ENCODE measurements at regions not wholly inside any gene's neighbourhood (a gene's known extent, or its start where the extent isn't known, plus 50 kb on each side); places are given as distances from the start of the nearest gene placed in this dataset.

DNA sequence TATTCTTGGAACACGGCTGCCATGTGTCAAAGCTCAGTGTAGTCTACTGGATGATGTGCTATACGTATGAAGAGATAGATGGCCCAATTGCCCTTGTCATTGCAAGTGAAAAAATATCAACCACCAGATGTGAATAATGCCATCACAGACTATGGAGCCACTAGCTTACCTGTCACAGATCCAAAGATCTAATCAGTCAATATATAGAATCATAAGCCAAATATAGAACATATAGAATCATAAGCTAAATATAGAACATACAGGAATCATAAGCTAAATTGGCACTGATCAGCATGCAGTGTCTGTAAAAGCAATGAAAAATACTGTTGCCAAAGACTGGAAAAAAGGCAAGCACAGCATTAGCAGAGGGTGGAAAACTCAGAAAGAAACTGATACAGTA lies 1656.9 kb upstream of the RAG2 start:
- no peak overlapping the region for H3K4me3 ChIP-seq (ENCODE audit: low read depth, low read length)
- TF ChIP-seq CTCF (IDR thresholded peaks at IDR 0.05; ENCODE audit: low read depth, low read length) = no peak

GRCh38 chr11:38252620-38253019 lies 1654.6 kb upstream of the RAG2 start:
- TF ChIP-seq CTCF (IDR thresholded peaks at IDR 0.05; ENCODE audit: low read depth, low read length) = no peak
- H3K4me3 ChIP-seq (ENCODE audit: low read depth, low read length) = no peak overlapping the region

GRCh38 chr11:38246451-38246850 lies 1648.4 kb upstream of the RAG2 start:
- no peak overlapping the region for H3K4me3 ChIP-seq (ENCODE audit: low read depth, low read length)
- no peak for TF ChIP-seq CTCF (IDR thresholded peaks at IDR 0.05; ENCODE audit: low read depth, low read length)

- TF ChIP-seq CTCF (IDR thresholded peaks at IDR 0.05; ENCODE audit: low read depth, low read length) = no peak
- no peak overlapping the region for H3K4me3 ChIP-seq (ENCODE audit: low read depth, low read length)
Observed at GRCh38 chr11:38226684-38227083, 1628.6 kb upstream of the RAG2 start.

- no peak for TF ChIP-seq CTCF (IDR thresholded peaks at IDR 0.05; ENCODE audit: low read depth, low read length)
- H3K4me3 ChIP-seq (ENCODE audit: low read depth, low read length) = no peak overlapping the region
Observed at GRCh38 chr11:38221295-38221694, 1623.3 kb upstream of the RAG2 start.

DNA sequence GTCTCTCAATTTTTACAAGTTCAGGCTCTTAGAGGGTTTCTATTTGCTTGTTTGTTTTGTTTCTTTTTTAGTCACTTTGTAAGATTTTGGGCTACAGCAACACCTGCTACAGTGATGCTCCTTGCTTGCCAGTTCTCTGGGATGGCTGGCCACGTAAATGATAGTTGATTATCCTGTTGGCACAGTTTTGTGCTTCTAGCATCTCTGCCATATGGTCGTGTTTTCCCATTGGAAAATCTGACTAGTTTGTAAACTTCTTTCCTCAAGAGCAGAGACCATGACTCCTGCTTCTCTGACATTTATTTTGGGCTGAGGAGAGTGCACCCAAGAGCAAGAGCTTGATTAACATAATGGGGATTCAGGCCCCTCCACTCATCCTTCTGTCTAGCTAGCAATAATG lies 1621.6 kb upstream of the RAG2 start:
- TF ChIP-seq CTCF (IDR thresholded peaks at IDR 0.05; ENCODE audit: low read depth, low read length) = no peak
- no peak overlapping the region for H3K4me3 ChIP-seq (ENCODE audit: low read depth, low read length)

DNA sequence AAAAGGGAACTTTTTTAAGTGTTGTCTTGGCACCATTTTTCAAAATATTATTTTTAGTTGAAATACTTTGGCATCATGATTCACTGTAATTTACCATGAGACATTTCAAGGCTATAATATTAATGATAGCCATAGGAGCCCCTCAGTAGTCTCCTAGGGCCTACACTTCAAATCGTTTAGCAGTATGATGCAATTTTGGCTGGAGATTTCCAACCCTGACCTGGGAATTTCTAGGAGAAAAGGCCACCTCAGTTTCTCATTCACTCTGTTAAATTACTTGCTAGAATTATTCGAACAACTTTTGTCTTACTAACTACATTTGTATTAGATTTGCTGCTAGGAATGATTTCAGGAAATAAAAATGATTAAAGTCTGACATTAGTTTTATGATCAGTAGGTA lies 1610.9 kb upstream of the RAG2 start:
- no peak for TF ChIP-seq CTCF (IDR thresholded peaks at IDR 0.05; ENCODE audit: low read depth, low read length)
- no peak overlapping the region for H3K4me3 ChIP-seq (ENCODE audit: low read depth, low read length)

Data from WI38 (cell line).